HAP-1 (cell line): ENCODE measurements at regions not wholly inside any gene's neighbourhood (a gene's known extent, or its start where the extent isn't known, plus 50 kb on each side); places are given as distances from the start of the nearest gene placed in this dataset.

ENCODE experiments used
- DNase-seq, 2 experiments: peaks; one replicate each; pipeline ENCODE4 v3.0.0-alpha.2; 2016 to 2020; ENCODE audit warnings: low spot score in 2 of 2
- H3K27me3 ChIP-seq: fragments of 250-450 bp; sonication (Bioruptor Pico); 2 replicates; pipeline ENCODE4 v1.5.1; 2020; ENCODE audit warnings: low read depth, mild to moderate bottlenecking, moderate library complexity
- H3K36me3 ChIP-seq: fragments of 250-450 bp; sonication (Bioruptor Pico); replicated peaks from 2 replicates; pipeline ENCODE4 v1.5.1; 2020; ENCODE audit warnings: mild to moderate bottlenecking
- H3K4me1 ChIP-seq: fragments of 250-450 bp; sonication (Bioruptor Pico); 2 replicates; pipeline ENCODE4 v1.5.1; 2020; ENCODE audit warnings: mild to moderate bottlenecking
- H3K4me3 ChIP-seq: fragments of 250-450 bp; sonication (Bioruptor Pico); 2 replicates; pipeline ENCODE4 v1.5.1; 2020; ENCODE audit warnings: mild to moderate bottlenecking, moderate library complexity
- H3K9me3 ChIP-seq: fragments of 250-450 bp; sonication (Bioruptor Pico); 2 replicates; pipeline ENCODE4 v1.5.1; 2020; ENCODE audit warnings: mild to moderate bottlenecking, moderate library complexity
- in situ Hi-C: fragments of 300-500 bp; cut with MboI; formaldehyde crosslinking; loops from 3 replicates; pipeline ENCODE4 v1.14.3; 2020; ENCODE audit warnings: low sequenced_read_pairs, inconsistent platforms, mixed read lengths

GRCh38 chr14:71606064-71606463, 326.2 kb upstream of the RGS6 start:
- in situ Hi-C loops, result no loop called here
- H3K27me3 ChIP-seq, result no peaks in the 10 kb centered on the region
- H3K4me3 ChIP-seq, result no peak overlapping the region
- H3K9me3 ChIP-seq, result no peaks in the 10 kb centered on the region
- DNase-seq, result no peak
- 0 out of 2 replicates have a peak, but pooled peaks cover 2% of the 10 kb centered on the region for H3K4me1 ChIP-seq
- no peaks in the 10 kb centered on the region for H3K36me3 ChIP-seq

GRCh38 chr14:71606575-71606974, 325.7 kb upstream of the RGS6 start:
- in situ Hi-C loops, result no loop called here
- no peak for DNase-seq
- H3K36me3 ChIP-seq, result no peaks in the 10 kb centered on the region

GRCh38 chr14:71607056-71607455, 325.2 kb upstream of the RGS6 start:
- in situ Hi-C loops, result no loop called here
- Histone ChIP-seq H3K27me3 (no peaks in the 10 kb centered on the region), H3K9me3 (no peaks in the 10 kb centered on the region), H3K4me3 (no peak overlapping the region), H3K4me1 (0 out of 2 replicates have a peak, but pooled peaks cover 2% of the 10 kb centered on the region), H3K36me3 (no peaks in the 10 kb centered on the region)
- DNase-seq, result no peak

More at GRCh38 chr14:71606575-71606974, 325.7 kb upstream of the RGS6 start:
- Histone ChIP-seq H3K27me3 (no peaks in the 10 kb centered on the region), H3K4me1 (0 out of 2 replicates have a peak, but pooled peaks cover 2% of the 10 kb centered on the region), H3K4me3 (no peak overlapping the region), H3K9me3 (no peaks in the 10 kb centered on the region)

- Histone ChIP-seq H3K27me3 (no peaks in the 10 kb centered on the region), H3K36me3 (no peaks in the 10 kb centered on the region), H3K4me3 (no peak overlapping the region), H3K9me3 (no peaks in the 10 kb centered on the region), H3K4me1 (0 out of 2 replicates have a peak, but pooled peaks cover 2% of the 10 kb centered on the region)
- in situ Hi-C loops, result no loop called here
- DNase-seq, result no peak
Measured at GRCh38 chr14:71610149-71610548, 322.1 kb upstream of the RGS6 start.

GRCh38 chr14:71610797-71611196, 321.4 kb upstream of the RGS6 start:
- in situ Hi-C loops, result no loop called here
- Histone ChIP-seq H3K36me3 (no peaks in the 10 kb centered on the region), H3K27me3 (no peaks in the 10 kb centered on the region), H3K4me3 (no peak overlapping the region), H3K9me3 (no peaks in the 10 kb centered on the region), H3K4me1 (0 out of 2 replicates have a peak, but pooled peaks cover 2% of the 10 kb centered on the region)
- peak; percentile 48 to 62 for DNase-seq

- no peaks in the 10 kb centered on the region for H3K36me3 ChIP-seq
- 0 out of 2 replicates have a peak, but pooled peaks cover 2% of the 10 kb centered on the region for H3K4me1 ChIP-seq
- H3K4me3 ChIP-seq, result no peak overlapping the region
- no peaks in the 10 kb centered on the region for H3K27me3 ChIP-seq
- H3K9me3 ChIP-seq, result no peaks in the 10 kb centered on the region
- DNase-seq, result no peak
- in situ Hi-C loops, result no loop called here
Measured at GRCh38 chr14:71613168-71613567, 319.1 kb upstream of the RGS6 start.

GRCh38 chr14:71616013-71616412, 316.2 kb upstream of the RGS6 start:
- Histone ChIP-seq H3K4me3 (no peak overlapping the region), H3K9me3 (no peaks in the 10 kb centered on the region), H3K36me3 (no peaks in the 10 kb centered on the region), H3K27me3 (no peaks in the 10 kb centered on the region), H3K4me1 (0 out of 2 replicates have a peak, but pooled peaks cover under 1% of the 10 kb centered on the region)
- in situ Hi-C loops, result no loop called here
- DNase-seq, result no peak

GRCh38 chr14:71618047-71618446, 314.2 kb upstream of the RGS6 start:
- H3K27me3 ChIP-seq, result no peaks in the 10 kb centered on the region
- in situ Hi-C loops, result no loop called here
- no peaks in the 10 kb centered on the region for H3K4me1 ChIP-seq
- no peaks in the 10 kb centered on the region for H3K36me3 ChIP-seq
- no peak for DNase-seq
- no peak overlapping the region for H3K4me3 ChIP-seq
- H3K9me3 ChIP-seq, result no peaks in the 10 kb centered on the region

GRCh38 chr14:71618716-71619115, 313.5 kb upstream of the RGS6 start:
- Histone ChIP-seq H3K9me3 (no peaks in the 10 kb centered on the region), H3K36me3 (no peaks in the 10 kb centered on the region), H3K4me1 (no peaks in the 10 kb centered on the region), H3K4me3 (no peak overlapping the region), H3K27me3 (no peaks in the 10 kb centered on the region)
- in situ Hi-C loops, result no loop called here
- no peak for DNase-seq

- in situ Hi-C loops, result no loop called here
- Histone ChIP-seq H3K4me3 (no peak overlapping the region), H3K27me3 (no peaks in the 10 kb centered on the region), H3K4me1 (no peaks in the 10 kb centered on the region), H3K36me3 (no peaks in the 10 kb centered on the region), H3K9me3 (no peaks in the 10 kb centered on the region)
- DNase-seq, result no peak
Measured at GRCh38 chr14:71619472-71619871, 312.8 kb upstream of the RGS6 start.

- H3K4me1 ChIP-seq, result no peaks in the 10 kb centered on the region
Measured at GRCh38 chr14:71620401-71620800, 311.8 kb upstream of the RGS6 start.

GRCh38 chr14:71621276-71621675, 311.0 kb upstream of the RGS6 start:
- DNase-seq, result no peak
- H3K9me3 ChIP-seq, result no peaks in the 10 kb centered on the region
- H3K27me3 ChIP-seq, result no peaks in the 10 kb centered on the region
- in situ Hi-C loops, result no loop called here
- H3K4me3 ChIP-seq, result no peak overlapping the region
- no peaks in the 10 kb centered on the region for H3K36me3 ChIP-seq
- no peaks in the 10 kb centered on the region for H3K4me1 ChIP-seq

More at GRCh38 chr14:71620401-71620800, 311.8 kb upstream of the RGS6 start:
- no peaks in the 10 kb centered on the region for H3K9me3 ChIP-seq
- H3K4me3 ChIP-seq, result no peak overlapping the region
- no peaks in the 10 kb centered on the region for H3K27me3 ChIP-seq
- in situ Hi-C loops, result no loop called here
- no peak for DNase-seq
- H3K36me3 ChIP-seq, result no peaks in the 10 kb centered on the region

GRCh38 chr14:71621980-71622605, 310.1 kb upstream of the RGS6 start:
- no peak for DNase-seq
- Histone ChIP-seq H3K27me3 (no peaks in the 10 kb centered on the region), H3K36me3 (no peaks in the 10 kb centered on the region), H3K4me1 (no peaks in the 10 kb centered on the region), H3K4me3 (no peak overlapping the region), H3K9me3 (no peaks in the 10 kb centered on the region)
- in situ Hi-C loops, result no loop called here

GRCh38 chr14:71623939-71624338, 308.3 kb upstream of the RGS6 start:
- no peak for DNase-seq
- Histone ChIP-seq H3K4me1 (peaks cover 4% of the 10 kb centered on the region; the same call in 1 of the 2 replicates), H3K9me3 (no peaks in the 10 kb centered on the region), H3K4me3 (no peak overlapping the region), H3K36me3 (no peaks in the 10 kb centered on the region), H3K27me3 (no peaks in the 10 kb centered on the region)
- in situ Hi-C loops, result no loop called here

GRCh38 chr14:71625175-71625574, 307.1 kb upstream of the RGS6 start:
- Histone ChIP-seq H3K27me3 (no peaks in the 10 kb centered on the region), H3K4me3 (no peak overlapping the region), H3K4me1 (peaks cover 4% of the 10 kb centered on the region; the same call in 1 of the 2 replicates), H3K36me3 (no peaks in the 10 kb centered on the region), H3K9me3 (no peaks in the 10 kb centered on the region)
- no peak for DNase-seq
- in situ Hi-C loops, result no loop called here
